GM12874 (cell line): ENCODE measurements at regions not wholly inside any gene's neighbourhood (a gene's known extent, or its start where the extent isn't known, plus 50 kb on each side); places are given as distances from the start of the nearest gene placed in this dataset.

Source experiments
- TF ChIP-seq, protein P1 (sequence below): IDR thresholded peaks from 2 replicates; pipeline ENCODE4 v1.5.1; 2011; ENCODE audit warnings: low read depth, mild to moderate bottlenecking, control low read depth, low read length, moderate library complexity; ENCODE audit not compliant: insufficient read depth

DNA sequence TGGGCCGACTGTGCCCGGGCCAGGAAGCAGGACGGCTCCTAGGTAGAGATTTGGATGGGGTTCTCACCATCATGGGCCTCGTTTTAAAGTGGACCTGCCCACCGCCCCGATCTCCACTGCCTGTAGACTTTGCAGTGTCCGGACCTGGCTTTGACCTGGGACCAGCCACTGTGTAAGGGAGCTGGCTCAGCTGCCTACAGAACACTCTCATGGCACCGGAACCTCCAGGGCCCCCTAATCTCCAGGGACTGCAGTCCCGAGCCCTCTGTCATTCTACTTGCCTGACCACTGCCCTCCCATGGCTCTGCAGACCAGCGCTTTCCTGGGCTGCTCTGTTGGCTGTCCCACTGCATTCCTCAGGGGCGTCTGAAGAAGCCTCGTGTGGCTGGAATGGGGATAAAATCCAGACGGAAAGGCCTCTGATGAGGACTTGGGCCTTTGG is 120.8 kb downstream of the GLI2 start:
- TF ChIP-seq, protein P1, sequence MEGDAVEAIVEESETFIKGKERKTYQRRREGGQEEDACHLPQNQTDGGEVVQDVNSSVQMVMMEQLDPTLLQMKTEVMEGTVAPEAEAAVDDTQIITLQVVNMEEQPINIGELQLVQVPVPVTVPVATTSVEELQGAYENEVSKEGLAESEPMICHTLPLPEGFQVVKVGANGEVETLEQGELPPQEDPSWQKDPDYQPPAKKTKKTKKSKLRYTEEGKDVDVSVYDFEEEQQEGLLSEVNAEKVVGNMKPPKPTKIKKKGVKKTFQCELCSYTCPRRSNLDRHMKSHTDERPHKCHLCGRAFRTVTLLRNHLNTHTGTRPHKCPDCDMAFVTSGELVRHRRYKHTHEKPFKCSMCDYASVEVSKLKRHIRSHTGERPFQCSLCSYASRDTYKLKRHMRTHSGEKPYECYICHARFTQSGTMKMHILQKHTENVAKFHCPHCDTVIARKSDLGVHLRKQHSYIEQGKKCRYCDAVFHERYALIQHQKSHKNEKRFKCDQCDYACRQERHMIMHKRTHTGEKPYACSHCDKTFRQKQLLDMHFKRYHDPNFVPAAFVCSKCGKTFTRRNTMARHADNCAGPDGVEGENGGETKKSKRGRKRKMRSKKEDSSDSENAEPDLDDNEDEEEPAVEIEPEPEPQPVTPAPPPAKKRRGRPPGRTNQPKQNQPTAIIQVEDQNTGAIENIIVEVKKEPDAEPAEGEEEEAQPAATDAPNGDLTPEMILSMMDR = no peak

DNA sequence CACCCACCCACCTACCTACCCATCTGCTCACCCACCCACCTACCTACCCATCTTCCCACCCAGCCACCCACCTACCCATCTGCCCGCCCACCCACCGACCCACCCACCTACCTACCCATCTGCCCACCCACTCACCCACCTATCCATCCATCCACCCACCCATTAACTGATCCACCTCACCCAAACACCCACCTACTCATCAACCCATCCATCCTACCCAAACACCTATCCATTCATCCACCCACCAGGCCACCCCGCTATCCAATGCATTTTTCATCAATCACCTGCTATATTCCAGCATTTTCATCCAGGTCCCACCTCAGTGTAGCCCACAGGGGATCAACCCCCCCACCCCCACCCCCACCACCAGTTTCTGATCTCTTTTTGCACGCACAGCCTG is 121.8 kb downstream of the GLI2 start:
- TF ChIP-seq, protein P1 = no peak

DNA sequence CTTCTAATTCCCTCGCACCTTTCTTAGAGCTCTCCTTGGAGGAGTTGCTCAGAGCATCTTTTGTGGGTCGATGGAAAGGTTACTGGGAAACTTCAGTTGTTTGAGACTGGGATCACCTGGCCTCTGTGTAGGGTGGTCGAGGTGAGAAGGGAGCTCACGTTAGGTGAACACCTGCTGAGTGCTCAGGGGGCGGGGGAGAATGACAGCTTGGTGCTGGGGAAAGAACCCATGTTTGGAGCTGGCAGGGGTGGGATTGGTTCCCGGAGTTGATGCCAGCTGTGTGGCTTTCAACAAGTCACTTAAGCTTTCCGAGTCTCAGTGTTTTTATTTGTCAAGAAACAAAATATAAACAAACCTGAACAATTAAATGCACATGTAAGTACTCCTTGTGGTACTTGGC is 122.3 kb downstream of the GLI2 start:
- TF ChIP-seq, protein P1 = no peak

DNA sequence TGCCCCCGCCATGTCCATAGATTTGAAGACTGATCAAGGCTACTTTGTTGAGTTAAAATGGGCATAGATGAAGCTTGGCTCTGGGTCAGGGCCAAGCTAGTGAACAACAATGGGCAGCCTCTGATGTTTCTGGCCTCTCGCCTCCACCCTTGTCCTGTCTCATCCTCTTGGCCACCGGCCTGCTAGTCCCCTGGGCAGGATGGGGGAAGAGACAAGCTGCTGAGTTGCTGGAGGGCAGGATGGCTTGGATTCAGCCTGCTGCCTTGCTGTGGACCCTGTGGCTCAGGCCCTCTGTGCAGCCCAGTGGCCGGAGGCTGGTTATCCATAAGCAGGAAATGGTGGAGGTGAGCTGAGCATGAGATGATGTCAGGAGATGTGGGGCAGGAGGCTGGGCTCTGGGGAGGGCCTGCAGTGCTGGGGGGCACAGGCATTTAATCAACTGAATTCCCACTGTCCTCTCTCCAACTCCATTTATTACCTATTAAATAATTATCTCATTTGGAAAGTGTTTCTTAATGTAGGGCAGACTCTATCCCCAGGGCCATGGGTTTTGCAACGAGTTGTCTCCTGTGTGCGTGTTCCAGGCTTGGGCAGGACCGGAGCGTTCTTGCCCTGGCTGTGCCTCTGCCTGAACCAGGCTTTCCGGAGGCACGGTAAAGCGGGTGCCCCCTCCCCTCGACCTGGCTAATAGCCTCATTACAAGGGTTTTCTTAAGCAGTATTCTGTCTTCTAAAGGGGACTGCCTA is 122.9 kb downstream of the GLI2 start:
- TF ChIP-seq, protein P1 = no peak

DNA sequence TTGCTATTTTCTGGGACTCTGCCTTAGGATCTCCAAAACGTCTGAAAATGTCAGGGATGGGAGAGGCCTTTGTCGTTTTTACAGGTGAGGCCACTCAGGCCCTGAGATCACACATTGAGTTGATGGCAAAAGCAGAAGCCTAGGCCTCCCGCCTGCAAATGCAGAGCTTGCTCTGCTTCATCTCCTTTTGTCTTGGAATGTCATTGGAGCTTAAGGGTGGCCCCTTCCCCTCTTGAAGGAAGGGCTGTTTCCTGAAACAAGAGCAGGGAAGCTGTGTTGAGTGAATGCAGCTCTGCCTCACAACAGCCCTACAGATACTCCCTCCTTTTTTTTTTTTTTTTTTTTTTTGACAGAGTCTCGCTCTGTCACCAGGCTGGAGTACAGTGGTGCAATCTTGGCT is 123.5 kb downstream of the GLI2 start:
- TF ChIP-seq, protein P1 = no peak

DNA sequence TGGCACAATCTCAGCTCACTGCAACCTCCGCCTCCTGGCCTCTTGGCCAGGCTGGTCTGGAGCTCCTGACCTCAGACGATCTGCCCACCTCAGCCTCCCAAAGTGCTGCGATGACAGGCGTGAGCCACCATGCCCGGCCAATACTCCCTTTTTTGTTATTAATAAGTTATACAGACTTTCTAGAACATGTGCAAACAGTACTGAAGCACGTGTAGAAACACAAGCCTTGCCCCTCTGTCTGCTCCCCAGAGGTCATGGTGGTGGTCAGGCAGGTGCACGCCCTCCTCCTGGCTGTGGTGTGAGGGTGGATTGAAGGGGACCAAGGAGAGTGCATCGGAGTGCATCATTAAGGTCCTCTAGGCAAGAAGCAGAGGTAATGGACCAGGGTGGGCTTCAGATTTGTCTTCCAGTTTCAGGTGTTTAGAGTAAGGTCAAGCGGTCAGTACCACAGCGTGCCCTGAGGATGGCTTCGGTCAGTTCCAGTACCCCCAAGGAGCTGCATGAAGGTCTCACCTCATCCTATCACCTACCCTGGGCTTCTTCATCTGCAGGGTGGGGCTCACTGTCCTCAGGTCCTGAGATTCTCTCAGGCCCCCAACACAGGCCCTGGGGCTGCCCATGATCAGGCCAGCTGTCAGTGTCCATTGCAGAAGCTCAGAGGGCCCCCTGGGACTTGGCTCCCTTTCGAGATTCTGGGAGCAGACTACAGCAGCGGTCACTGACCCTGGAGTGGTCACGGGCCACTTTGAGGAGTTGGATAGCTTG is 124.3 kb downstream of the GLI2 start:
- TF ChIP-seq, protein P1 = no peak

DNA sequence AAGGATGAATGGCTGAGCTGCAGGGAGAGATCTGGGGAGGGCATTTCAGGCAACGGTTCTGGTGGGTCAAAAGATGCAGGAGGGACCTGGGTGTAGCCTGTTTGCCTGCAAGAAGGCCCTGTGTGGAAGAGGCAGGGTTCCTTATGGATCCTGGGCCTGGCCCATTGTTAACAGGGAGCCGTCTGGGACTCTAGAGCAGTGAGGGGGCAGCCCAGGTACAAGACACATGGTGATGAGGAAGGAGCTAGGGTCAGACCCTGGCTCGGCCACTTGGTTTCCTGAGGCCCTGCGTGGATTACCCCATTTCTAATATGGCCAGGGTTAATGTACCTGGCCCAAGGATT is 124.9 kb downstream of the GLI2 start:
- TF ChIP-seq, protein P1 = no peak
